Neural cell (in vitro differentiated cells): ENCODE measurements at regions not wholly inside any gene's neighbourhood (a gene's known extent, or its start where the extent isn't known, plus 50 kb on each side); places are given as distances from the start of the nearest gene placed in this dataset.

Experiments
- H2AFZ ChIP-seq: fragments of 200-600, 300-800 bp; sonication (generic), shearing (Covaris generic); 2 replicates; pipeline ENCODE4 v1.6.0; 2014; ENCODE audit warnings: low read depth, mild to moderate bottlenecking, antibody characterized with exemption, low read length, moderate library complexity
- H3F3A ChIP-seq: fragments of 200-600 bp; shearing (Covaris generic); 2 replicates; pipeline ENCODE4 v1.6.1; 2016; ENCODE audit warnings: mild to moderate bottlenecking, moderate library complexity, mixed read lengths, antibody characterized with exemption, low read length; ENCODE audit not compliant: insufficient read depth, poor library complexity, severe bottlenecking
- H3K27ac ChIP-seq: fragments of 200-600, 300-800 bp; sonication (generic), shearing (Covaris generic); 2 replicates; pipeline ENCODE4 v1.5.1; 2014; ENCODE audit warnings: mild to moderate bottlenecking, low read length, moderate library complexity
- H3K27me3 ChIP-seq: fragments of 300-800, 200-600 bp; sonication (generic), shearing (Covaris generic); 2 replicates; pipeline ENCODE4 v1.6.0; 2014; ENCODE audit warnings: mild to moderate bottlenecking, low read depth, low read length, moderate library complexity; ENCODE audit not compliant: insufficient read depth
- H3K36me3 ChIP-seq: fragments of 300-800, 200-600 bp; sonication (generic), shearing (Covaris generic); 2 replicates; pipeline ENCODE4 v1.5.1; 2014; ENCODE audit warnings: mild to moderate bottlenecking, antibody characterized with exemption, low read length, moderate library complexity; ENCODE audit not compliant: insufficient read depth
- H3K4me2 ChIP-seq: fragments of 300-800, 200-600 bp; sonication (generic), shearing (Covaris generic); 2 replicates; pipeline ENCODE4 v1.6.0; 2014; ENCODE audit warnings: mild to moderate bottlenecking, low read length
- H3K4me3 ChIP-seq: fragments of 300-800, 200-600 bp; sonication (generic), shearing (Covaris generic); 2 replicates; pipeline ENCODE4 v1.5.1; 2014; ENCODE audit warnings: mild to moderate bottlenecking, low read length, moderate library complexity
- H3K79me2 ChIP-seq: fragments of 200-600 bp; shearing (Covaris generic); replicated peaks from 2 replicates; pipeline ENCODE4 v1.6.0; 2014; ENCODE audit warnings: mild to moderate bottlenecking, low read length, moderate library complexity; ENCODE audit not compliant: insufficient read depth
- H3K9ac ChIP-seq: fragments of 300-800, 200-600 bp; sonication (generic), shearing (Covaris generic); 2 replicates; pipeline ENCODE4 v1.6.1; 2016; ENCODE audit warnings: mild to moderate bottlenecking, low read length, mixed read lengths
- H3K9me2 ChIP-seq: fragments of 200-600 bp; shearing (Covaris generic); 2 replicates; pipeline ENCODE4 v1.6.1; 2016; ENCODE audit warnings: mild to moderate bottlenecking, low read length, mixed read lengths; ENCODE audit not compliant: insufficient read depth
- H3K9me3 ChIP-seq: fragments of 200-600, 300-800 bp; sonication (generic), shearing (Covaris generic); 2 replicates; pipeline ENCODE4 v1.6.1; 2016; ENCODE audit warnings: mild to moderate bottlenecking, mixed run types, low read length, moderate library complexity, mixed read lengths
- H4K20me1 ChIP-seq: fragments of 200-600 bp; shearing (Covaris generic); 2 replicates; pipeline ENCODE4 v1.6.1; 2016; ENCODE audit warnings: mild to moderate bottlenecking, mixed run types; ENCODE audit not compliant: insufficient read depth
- EP300 ChIP-seq: fragments of 450-650 bp; conservative IDR thresholded peaks from 2 replicates; pipeline ENCODE4 v1.6.1; 2014; ENCODE audit warnings: antibody characterized with exemption, mild to moderate bottlenecking, moderate library complexity; ENCODE audit not compliant: poor library complexity, severe bottlenecking
- RAD21 ChIP-seq: fragments of 450-650 bp; conservative IDR thresholded peaks from 2 replicates; pipeline ENCODE4 v1.6.1; 2014; ENCODE audit warnings: antibody characterized with exemption, mild to moderate bottlenecking, moderate library complexity
- SMC3 ChIP-seq: fragments of 450-650 bp; conservative IDR thresholded peaks from 2 replicates; pipeline ENCODE4 v1.6.1; 2014; ENCODE audit warnings: antibody characterized with exemption, mild to moderate bottlenecking, moderate library complexity; ENCODE audit not compliant: poor library complexity
- TAF1 ChIP-seq: IDR thresholded peaks from 2 replicates; pipeline ENCODE4 v1.6.1; 2012; ENCODE audit warnings: low read depth
- TF ChIP-seq, protein P1 (sequence below): IDR thresholded peaks from 2 replicates; pipeline ENCODE4 v1.6.1; 2012; ENCODE audit warnings: borderline replicate concordance
- TF ChIP-seq, protein P2 (sequence below): fragments of 450-650 bp; IDR thresholded peaks from 2 replicates; pipeline ENCODE4 v1.5.1; 2014; ENCODE audit warnings: antibody characterized with exemption, mild to moderate bottlenecking, moderate library complexity; ENCODE audit not compliant: poor library complexity, severe bottlenecking

DNA sequence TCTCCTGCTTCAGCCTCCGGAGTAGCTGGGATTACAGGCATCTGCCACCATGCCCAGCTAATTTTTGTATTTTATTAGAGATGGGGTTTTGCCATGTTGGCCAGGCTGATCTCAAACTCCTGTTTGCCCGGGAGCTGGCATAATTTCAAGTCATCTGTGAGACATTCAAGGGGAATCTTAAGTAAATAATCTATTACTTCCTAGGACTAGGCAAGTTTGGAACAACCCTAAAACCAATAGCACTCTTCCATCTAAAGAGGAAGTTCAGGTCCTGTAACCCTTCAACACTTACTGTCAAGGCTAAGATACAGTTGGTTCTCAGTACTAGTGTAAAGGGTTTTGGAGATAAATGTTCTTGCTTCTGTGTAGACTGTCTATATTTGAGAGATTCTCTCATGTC, 267.8 kb upstream of the IRAK1BP1 start:
- H3K9me2 ChIP-seq, result no peaks in the 10 kb centered on the region
- no peaks in the 10 kb centered on the region for H4K20me1 ChIP-seq
- TF ChIP-seq, protein P1, sequence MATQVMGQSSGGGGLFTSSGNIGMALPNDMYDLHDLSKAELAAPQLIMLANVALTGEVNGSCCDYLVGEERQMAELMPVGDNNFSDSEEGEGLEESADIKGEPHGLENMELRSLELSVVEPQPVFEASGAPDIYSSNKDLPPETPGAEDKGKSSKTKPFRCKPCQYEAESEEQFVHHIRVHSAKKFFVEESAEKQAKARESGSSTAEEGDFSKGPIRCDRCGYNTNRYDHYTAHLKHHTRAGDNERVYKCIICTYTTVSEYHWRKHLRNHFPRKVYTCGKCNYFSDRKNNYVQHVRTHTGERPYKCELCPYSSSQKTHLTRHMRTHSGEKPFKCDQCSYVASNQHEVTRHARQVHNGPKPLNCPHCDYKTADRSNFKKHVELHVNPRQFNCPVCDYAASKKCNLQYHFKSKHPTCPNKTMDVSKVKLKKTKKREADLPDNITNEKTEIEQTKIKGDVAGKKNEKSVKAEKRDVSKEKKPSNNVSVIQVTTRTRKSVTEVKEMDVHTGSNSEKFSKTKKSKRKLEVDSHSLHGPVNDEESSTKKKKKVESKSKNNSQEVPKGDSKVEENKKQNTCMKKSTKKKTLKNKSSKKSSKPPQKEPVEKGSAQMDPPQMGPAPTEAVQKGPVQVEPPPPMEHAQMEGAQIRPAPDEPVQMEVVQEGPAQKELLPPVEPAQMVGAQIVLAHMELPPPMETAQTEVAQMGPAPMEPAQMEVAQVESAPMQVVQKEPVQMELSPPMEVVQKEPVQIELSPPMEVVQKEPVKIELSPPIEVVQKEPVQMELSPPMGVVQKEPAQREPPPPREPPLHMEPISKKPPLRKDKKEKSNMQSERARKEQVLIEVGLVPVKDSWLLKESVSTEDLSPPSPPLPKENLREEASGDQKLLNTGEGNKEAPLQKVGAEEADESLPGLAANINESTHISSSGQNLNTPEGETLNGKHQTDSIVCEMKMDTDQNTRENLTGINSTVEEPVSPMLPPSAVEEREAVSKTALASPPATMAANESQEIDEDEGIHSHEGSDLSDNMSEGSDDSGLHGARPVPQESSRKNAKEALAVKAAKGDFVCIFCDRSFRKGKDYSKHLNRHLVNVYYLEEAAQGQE, result no peak
- TF ChIP-seq SMC3, result no peak
- no peak overlapping the region for H3K4me3 ChIP-seq
- H2AFZ ChIP-seq, result no peak overlapping the region
- H3K9me3 ChIP-seq, result no peaks in the 10 kb centered on the region
- H3K36me3 ChIP-seq, result no peaks in the 10 kb centered on the region
- no peaks in the 10 kb centered on the region for H3F3A ChIP-seq
- no peak overlapping the region for H3K9ac ChIP-seq
- no peaks in the 10 kb centered on the region for H3K79me2 ChIP-seq
- no peak overlapping the region for H3K27ac ChIP-seq
- no peak overlapping the region for H3K4me2 ChIP-seq
- H3K27me3 ChIP-seq, result no peaks in the 10 kb centered on the region

DNA sequence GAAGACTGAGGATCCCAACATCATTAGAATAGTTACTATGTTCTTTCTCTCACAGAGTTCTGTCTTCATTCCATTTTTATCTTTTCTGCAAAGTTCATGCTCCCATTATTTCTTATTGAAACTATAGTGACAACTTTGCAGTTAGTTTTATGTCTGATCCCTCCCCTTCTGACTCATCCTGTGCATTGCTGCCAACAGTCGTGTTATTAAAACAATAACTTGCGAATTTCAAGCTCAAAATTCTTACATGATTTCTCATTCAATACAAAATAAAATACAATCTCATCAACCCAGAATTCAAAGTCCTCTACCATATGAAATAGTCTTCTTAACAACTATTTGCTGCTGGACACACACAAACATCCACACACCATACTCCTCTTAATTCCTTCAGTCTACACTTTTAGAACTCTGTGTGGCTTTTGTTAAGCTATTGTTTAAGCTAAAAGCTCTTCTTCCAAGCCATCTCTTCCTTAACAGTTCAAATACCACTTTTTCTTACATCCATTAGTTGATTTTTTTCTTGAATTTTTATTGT, 261.4 kb upstream of the IRAK1BP1 start:
- TF ChIP-seq EP300 (no peak), SMC3 (no peak), RAD21 (no peak), TAF1 (no peak)
- TF ChIP-seq, protein P2, sequence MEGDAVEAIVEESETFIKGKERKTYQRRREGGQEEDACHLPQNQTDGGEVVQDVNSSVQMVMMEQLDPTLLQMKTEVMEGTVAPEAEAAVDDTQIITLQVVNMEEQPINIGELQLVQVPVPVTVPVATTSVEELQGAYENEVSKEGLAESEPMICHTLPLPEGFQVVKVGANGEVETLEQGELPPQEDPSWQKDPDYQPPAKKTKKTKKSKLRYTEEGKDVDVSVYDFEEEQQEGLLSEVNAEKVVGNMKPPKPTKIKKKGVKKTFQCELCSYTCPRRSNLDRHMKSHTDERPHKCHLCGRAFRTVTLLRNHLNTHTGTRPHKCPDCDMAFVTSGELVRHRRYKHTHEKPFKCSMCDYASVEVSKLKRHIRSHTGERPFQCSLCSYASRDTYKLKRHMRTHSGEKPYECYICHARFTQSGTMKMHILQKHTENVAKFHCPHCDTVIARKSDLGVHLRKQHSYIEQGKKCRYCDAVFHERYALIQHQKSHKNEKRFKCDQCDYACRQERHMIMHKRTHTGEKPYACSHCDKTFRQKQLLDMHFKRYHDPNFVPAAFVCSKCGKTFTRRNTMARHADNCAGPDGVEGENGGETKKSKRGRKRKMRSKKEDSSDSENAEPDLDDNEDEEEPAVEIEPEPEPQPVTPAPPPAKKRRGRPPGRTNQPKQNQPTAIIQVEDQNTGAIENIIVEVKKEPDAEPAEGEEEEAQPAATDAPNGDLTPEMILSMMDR, result no peak
- Histone ChIP-seq H4K20me1 (no peaks in the 10 kb centered on the region), H2AFZ (no peak overlapping the region), H3K4me3 (no peak overlapping the region), H3K79me2 (no peaks in the 10 kb centered on the region), H3K4me2 (no peak overlapping the region), H3K9me2 (no peaks in the 10 kb centered on the region), H3F3A (no peaks in the 10 kb centered on the region), H3K9me3 (no peaks in the 10 kb centered on the region), H3K27ac (no peak overlapping the region), H3K9ac (no peak overlapping the region), H3K36me3 (no peaks in the 10 kb centered on the region), H3K27me3 (no peaks in the 10 kb centered on the region)

DNA sequence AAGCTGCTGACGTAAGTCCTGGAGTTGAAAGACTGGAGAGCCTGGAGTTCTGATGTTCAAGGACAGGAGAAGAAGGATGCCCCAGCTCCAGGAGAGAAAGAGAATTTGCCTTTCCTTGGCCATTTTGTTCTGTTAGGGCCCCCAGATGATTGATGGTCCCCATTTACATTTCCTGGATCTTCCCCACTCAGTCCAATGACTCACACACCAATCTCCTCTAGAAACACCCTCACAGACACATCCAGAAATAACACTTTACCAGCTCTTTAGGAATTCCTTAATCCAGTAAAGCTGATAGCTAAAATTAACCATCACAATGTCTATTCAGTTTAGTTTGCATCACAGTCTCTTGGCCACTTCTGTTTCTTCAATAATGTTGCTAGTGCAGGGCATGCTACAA, 260.2 kb upstream of the IRAK1BP1 start:
- Histone ChIP-seq H3K9me2 (no peaks in the 10 kb centered on the region), H3F3A (no peaks in the 10 kb centered on the region), H3K4me3 (no peak overlapping the region), H3K79me2 (no peaks in the 10 kb centered on the region), H4K20me1 (no peaks in the 10 kb centered on the region), H3K9me3 (no peaks in the 10 kb centered on the region), H3K27ac (no peak overlapping the region), H3K36me3 (no peaks in the 10 kb centered on the region), H3K27me3 (no peaks in the 10 kb centered on the region), H3K9ac (no peak overlapping the region), H2AFZ (no peak overlapping the region), H3K4me2 (no peak overlapping the region)
- TF ChIP-seq SMC3 (no peak), EP300 (no peak)
